H9 (cell line): ENCODE measurements at regions not wholly inside any gene's neighbourhood (a gene's known extent, or its start where the extent isn't known, plus 50 kb on each side); places are given as distances from the start of the nearest gene placed in this dataset.

Source experiments
- DNase-seq: peaks from one replicate; pipeline ENCODE4 v3.0.0-alpha.2; 2017
- H2AFZ ChIP-seq: one replicate; pipeline ENCODE4 v1.6.1; 2013; ENCODE audit warnings: mild to moderate bottlenecking, low read length, control low read depth, moderate library complexity
- H2AK5ac ChIP-seq: 2 replicates; pipeline ENCODE4 v1.6.1; 2013; ENCODE audit warnings: low read length, control low read depth, mixed read lengths; ENCODE audit not compliant: insufficient read length
- H2BK120ac ChIP-seq: one replicate; pipeline ENCODE4 v1.6.1; 2013; ENCODE audit warnings: low read depth, mild to moderate bottlenecking, low read length, control low read depth, inconsistent platforms; ENCODE audit not compliant: poor library complexity, severe bottlenecking
- H2BK12ac ChIP-seq: 2 replicates; pipeline ENCODE4 v1.6.1; 2013; ENCODE audit warnings: low read length, control low read depth, mixed read lengths, low read depth; ENCODE audit not compliant: insufficient read length
- H2BK15ac ChIP-seq: 2 replicates; pipeline ENCODE4 v1.6.1; 2013; ENCODE audit warnings: low read depth, low read length, control low read depth
- H2BK20ac ChIP-seq: one replicate; pipeline ENCODE4 v1.6.1; 2013; ENCODE audit warnings: low read depth, mild to moderate bottlenecking, low read length, control low read depth, inconsistent platforms; ENCODE audit not compliant: poor library complexity, severe bottlenecking
- H2BK5ac ChIP-seq: 2 replicates; pipeline ENCODE4 v1.6.1; 2013; ENCODE audit warnings: low read length, control low read depth, mixed read lengths; ENCODE audit not compliant: insufficient read length
- H3K14ac ChIP-seq: 2 replicates; pipeline ENCODE4 v1.6.1; 2013; ENCODE audit warnings: low read length, control low read depth; ENCODE audit not compliant: insufficient read depth
- H3K18ac ChIP-seq: 2 replicates; pipeline ENCODE4 v1.6.1; 2013; ENCODE audit warnings: low read depth, mild to moderate bottlenecking, mixed read lengths, low read length, control low read depth; ENCODE audit not compliant: insufficient read length
- H3K23ac ChIP-seq: 2 replicates; pipeline ENCODE4 v1.6.1; 2013; ENCODE audit warnings: low read length, control low read depth, mixed read lengths, low read depth; ENCODE audit not compliant: insufficient read length
- H3K23me2 ChIP-seq: 2 replicates; pipeline ENCODE4 v1.6.1; 2013; ENCODE audit warnings: low read depth, mild to moderate bottlenecking, mixed read lengths, low read length, control low read depth; ENCODE audit not compliant: insufficient read length, poor library complexity, severe bottlenecking
- H3K27ac ChIP-seq: 2 replicates; pipeline ENCODE4 v1.5.1; 2013; ENCODE audit warnings: low read length, control low read depth, mixed read lengths, low read depth; ENCODE audit not compliant: insufficient read length
- H3K27me3 ChIP-seq: 2 replicates; pipeline ENCODE4 v1.6.1; 2013; ENCODE audit warnings: low read length, control low read depth, inconsistent platforms; ENCODE audit not compliant: insufficient read depth
- H3K4ac ChIP-seq: 2 replicates; pipeline ENCODE4 v1.6.1; 2013; ENCODE audit warnings: low read depth, mild to moderate bottlenecking, control low read depth, inconsistent platforms, low read length, moderate library complexity
- H3K4me1 ChIP-seq: 2 replicates; pipeline ENCODE4 v1.6.1; 2013; ENCODE audit warnings: low read length, control low read depth, inconsistent platforms; ENCODE audit not compliant: insufficient read depth
- H3K4me2 ChIP-seq: 2 replicates; pipeline ENCODE4 v1.6.1; 2013; ENCODE audit warnings: low read length, control low read depth, mixed read lengths; ENCODE audit not compliant: insufficient read length, insufficient read depth
- H3K56ac ChIP-seq: 2 replicates; pipeline ENCODE4 v1.6.1; 2013; ENCODE audit warnings: low read depth, mild to moderate bottlenecking, mixed read lengths, low read length, control low read depth; ENCODE audit not compliant: insufficient read length
- H3K79me1 ChIP-seq: 2 replicates; pipeline ENCODE4 v1.6.1; 2013; ENCODE audit warnings: low read depth, mild to moderate bottlenecking, moderate library complexity, low read length, control low read depth, inconsistent platforms; ENCODE audit not compliant: insufficient read depth, poor library complexity, severe bottlenecking
- H3K79me2 ChIP-seq: 2 replicates; pipeline ENCODE4 v1.6.1; 2013; ENCODE audit warnings: low read length, control low read depth, inconsistent platforms; ENCODE audit not compliant: insufficient read depth
- H3K9ac ChIP-seq: 2 replicates; pipeline ENCODE4 v1.6.1; 2013; ENCODE audit warnings: low read length, control low read depth, mixed read lengths; ENCODE audit not compliant: insufficient read length; ENCODE audit errors: extremely low read depth
- H3K9me3 ChIP-seq: one replicate; pipeline ENCODE4 v1.6.1; 2013; ENCODE audit warnings: low read depth, low read length, inconsistent platforms; ENCODE audit not compliant: control insufficient read depth
- H3T11ph ChIP-seq: one replicate; pipeline ENCODE4 v1.6.1; 2013; ENCODE audit warnings: mild to moderate bottlenecking, low read length, control low read depth, inconsistent platforms
- H4K20me1 ChIP-seq: one replicate; pipeline ENCODE4 v1.6.1; 2013; ENCODE audit not compliant: control insufficient read depth, insufficient read length, insufficient read depth
- H4K5ac ChIP-seq: 2 replicates; pipeline ENCODE4 v1.6.1; 2013; ENCODE audit warnings: low read depth, mild to moderate bottlenecking, mixed read lengths, low read length, control low read depth; ENCODE audit not compliant: insufficient read length
- H4K8ac ChIP-seq: replicated peaks from 2 replicates; pipeline ENCODE4 v1.6.1; 2013; ENCODE audit warnings: low read length, control low read depth, mixed read lengths, low read depth; ENCODE audit not compliant: insufficient read length
- H4K91ac ChIP-seq: 2 replicates; pipeline ENCODE4 v1.6.1; 2013; ENCODE audit warnings: low read depth, mild to moderate bottlenecking, moderate library complexity, mixed read lengths, low read length, control low read depth; ENCODE audit not compliant: insufficient read length
- H3K27ac Mint-ChIP-seq, 3 experiments: 2 replicates in 2 of 3; 3 replicates in 1 of 3; pipeline ENCODE4 v1.8.0; 2020 to 2021; ENCODE audit warnings: mixed read lengths in 3 of 3, mild to moderate bottlenecking in 1 of 3, moderate library complexity in 1 of 3
- H3K27me3 Mint-ChIP-seq: 2 replicates; pipeline ENCODE4 v1.8.0; 2021; ENCODE audit warnings: low read depth, mild to moderate bottlenecking, moderate library complexity, mixed read lengths
- H3K36me3 Mint-ChIP-seq, 3 experiments: 2 replicates in 2 of 3; 3 replicates in 1 of 3; pipeline ENCODE4 v1.8.0; 2020 to 2021; ENCODE audit warnings: low read depth in 3 of 3, mixed read lengths in 3 of 3; ENCODE audit not compliant: insufficient read depth in 1 of 3
- H3K4me1 Mint-ChIP-seq, 2 experiments: 2 replicates each; pipeline ENCODE4 v1.8.0; 2020; ENCODE audit warnings: mixed read lengths in 2 of 2
- H3K4me3 Mint-ChIP-seq, 2 experiments: 2 replicates in 1 of 2; 3 replicates in 1 of 2; pipeline ENCODE4 v1.8.0; 2020 to 2021; ENCODE audit warnings: mild to moderate bottlenecking in 2 of 2, mixed read lengths in 2 of 2, moderate library complexity in 1 of 2
- H3K9me3 Mint-ChIP-seq, 2 experiments: 2 replicates in 1 of 2; 3 replicates in 1 of 2; pipeline ENCODE4 v1.8.0; 2020; ENCODE audit warnings: mild to moderate bottlenecking in 2 of 2, mixed read lengths in 2 of 2, moderate library complexity in 1 of 2
- whole genome bisulfite sequencing: extraction: QIAGEN DNeasy Blood & Tissue Kit; methylation state at CpG from one replicate; pipeline ENCODE4 v1.1.7; 2013; ENCODE audit warnings: missing lambda C conversion rate, low lambda C conversion rate, mixed read lengths; ENCODE audit not compliant: insufficient read length; ENCODE audit errors: extremely low coverage; 5-methylcytosine and 5-hydroxymethylcytosine counted together
- TF ChIP-seq, protein P1 (sequence below): fragments of 200-600 bp; sonication (generic); conservative IDR thresholded peaks from 3 replicates; pipeline ENCODE4 v1.8.0; 2021; ENCODE audit warnings: antibody characterized with exemption, mild to moderate bottlenecking

DNA sequence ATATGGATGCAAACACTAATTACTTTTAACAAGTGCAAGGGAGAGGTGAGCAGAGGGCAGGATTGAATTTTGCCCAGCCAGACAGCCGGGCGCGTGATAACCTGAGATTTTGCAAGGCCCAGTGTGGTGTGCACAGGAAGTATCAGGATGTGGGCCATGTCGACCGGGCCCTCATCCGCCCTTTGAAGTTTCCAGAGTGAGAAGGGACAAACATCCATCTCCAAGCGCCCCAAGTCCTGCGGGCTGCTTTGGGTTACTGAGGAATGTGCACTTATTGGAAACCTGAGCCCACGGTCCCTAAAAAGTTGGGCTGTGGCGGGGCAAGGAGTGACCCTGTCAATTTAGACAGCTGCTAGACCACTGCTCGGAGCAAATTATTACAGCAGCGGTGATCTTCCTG lies 272.2 kb upstream of the IRX2 start:
- TF ChIP-seq, protein P1, sequence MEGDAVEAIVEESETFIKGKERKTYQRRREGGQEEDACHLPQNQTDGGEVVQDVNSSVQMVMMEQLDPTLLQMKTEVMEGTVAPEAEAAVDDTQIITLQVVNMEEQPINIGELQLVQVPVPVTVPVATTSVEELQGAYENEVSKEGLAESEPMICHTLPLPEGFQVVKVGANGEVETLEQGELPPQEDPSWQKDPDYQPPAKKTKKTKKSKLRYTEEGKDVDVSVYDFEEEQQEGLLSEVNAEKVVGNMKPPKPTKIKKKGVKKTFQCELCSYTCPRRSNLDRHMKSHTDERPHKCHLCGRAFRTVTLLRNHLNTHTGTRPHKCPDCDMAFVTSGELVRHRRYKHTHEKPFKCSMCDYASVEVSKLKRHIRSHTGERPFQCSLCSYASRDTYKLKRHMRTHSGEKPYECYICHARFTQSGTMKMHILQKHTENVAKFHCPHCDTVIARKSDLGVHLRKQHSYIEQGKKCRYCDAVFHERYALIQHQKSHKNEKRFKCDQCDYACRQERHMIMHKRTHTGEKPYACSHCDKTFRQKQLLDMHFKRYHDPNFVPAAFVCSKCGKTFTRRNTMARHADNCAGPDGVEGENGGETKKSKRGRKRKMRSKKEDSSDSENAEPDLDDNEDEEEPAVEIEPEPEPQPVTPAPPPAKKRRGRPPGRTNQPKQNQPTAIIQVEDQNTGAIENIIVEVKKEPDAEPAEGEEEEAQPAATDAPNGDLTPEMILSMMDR, result no peak
- WGBS, result no CpG with 5 or more reads among the region's 12 CpGs
- Histone ChIP-seq H2BK5ac (no peak overlapping the region), H3T11ph (no peak overlapping the region), H3K4me1 (no peaks in the 10 kb centered on the region), H4K91ac (no peak overlapping the region), H3K79me1 (no peaks in the 10 kb centered on the region), H3K14ac (no peak overlapping the region), H2BK12ac (no peak overlapping the region), H3K9ac (no peak overlapping the region), H3K9me3 (no peaks in the 10 kb centered on the region), H3K18ac (no peak overlapping the region), H2BK15ac (no peak overlapping the region), H2BK20ac (no peak overlapping the region), H4K5ac (no peak overlapping the region), H4K8ac (no peak overlapping the region), H3K79me2 (no peaks in the 10 kb centered on the region), H3K23ac (no peak overlapping the region), H3K4me2 (no peak overlapping the region), H3K27me3 (no peaks in the 10 kb centered on the region), H2BK120ac (no peak overlapping the region), H4K20me1 (no peaks in the 10 kb centered on the region), H2AFZ (no peak overlapping the region), H3K4ac (no peak overlapping the region), H2AK5ac (no peak overlapping the region), H3K27ac (no peak overlapping the region), H3K23me2 (no peaks in the 10 kb centered on the region), H3K56ac (no peak overlapping the region)
- Mint-ChIP-seq H3K4me1 (peaks cover 11 to 20% of the 10 kb centered on the region in 2 experiments), H3K4me3 (no peak overlapping the region), H3K27me3 (peaks cover 3% of the 10 kb centered on the region), H3K36me3 (no peaks in the 10 kb centered on the region; a peak in 1 of 7 replicates), H3K9me3 (no peaks in the 10 kb centered on the region), H3K27ac (no peak overlapping the region)
- no peak for DNase-seq
